ENCODE measurements at regions not wholly inside any gene's neighbourhood (a gene's known extent, or its start where the extent isn't known, plus 50 kb on each side); places are given as distances from the start of the nearest gene placed in this dataset.

DNA sequence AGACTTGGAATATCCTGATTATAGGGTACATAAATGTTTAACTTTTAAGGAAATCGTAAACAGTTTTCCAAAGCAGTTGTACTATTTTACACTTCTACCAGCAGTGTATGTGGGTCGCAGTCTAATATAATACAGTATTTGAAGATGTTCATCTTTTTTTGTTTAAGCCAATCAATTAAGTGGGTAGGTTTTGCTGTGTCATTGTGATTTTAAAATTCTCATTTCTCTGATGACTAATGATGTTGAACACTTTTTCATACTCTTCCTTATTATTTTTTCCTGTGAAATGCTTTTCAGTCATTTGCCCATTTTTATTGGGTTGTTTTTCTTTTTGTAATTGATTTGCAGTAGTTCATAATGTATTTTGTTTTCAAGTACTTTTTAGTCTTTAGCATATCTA is 2689.7 kb downstream of the PCDH9 start:
- H3K27ac ChIP-seq, result no peak overlapping the region
- DNase-seq (ENCODE audit: low read depth in 1 of 2, low spot score in 1 of 2), result no peak
- TF ChIP-seq, protein P1, sequence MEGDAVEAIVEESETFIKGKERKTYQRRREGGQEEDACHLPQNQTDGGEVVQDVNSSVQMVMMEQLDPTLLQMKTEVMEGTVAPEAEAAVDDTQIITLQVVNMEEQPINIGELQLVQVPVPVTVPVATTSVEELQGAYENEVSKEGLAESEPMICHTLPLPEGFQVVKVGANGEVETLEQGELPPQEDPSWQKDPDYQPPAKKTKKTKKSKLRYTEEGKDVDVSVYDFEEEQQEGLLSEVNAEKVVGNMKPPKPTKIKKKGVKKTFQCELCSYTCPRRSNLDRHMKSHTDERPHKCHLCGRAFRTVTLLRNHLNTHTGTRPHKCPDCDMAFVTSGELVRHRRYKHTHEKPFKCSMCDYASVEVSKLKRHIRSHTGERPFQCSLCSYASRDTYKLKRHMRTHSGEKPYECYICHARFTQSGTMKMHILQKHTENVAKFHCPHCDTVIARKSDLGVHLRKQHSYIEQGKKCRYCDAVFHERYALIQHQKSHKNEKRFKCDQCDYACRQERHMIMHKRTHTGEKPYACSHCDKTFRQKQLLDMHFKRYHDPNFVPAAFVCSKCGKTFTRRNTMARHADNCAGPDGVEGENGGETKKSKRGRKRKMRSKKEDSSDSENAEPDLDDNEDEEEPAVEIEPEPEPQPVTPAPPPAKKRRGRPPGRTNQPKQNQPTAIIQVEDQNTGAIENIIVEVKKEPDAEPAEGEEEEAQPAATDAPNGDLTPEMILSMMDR (IDR thresholded peaks at IDR 0.05; ENCODE audit: low read depth, low read length), result no peak
- H3K36me3 ChIP-seq, result no peaks in the 10 kb centered on the region
- H3K9me3 ChIP-seq (ENCODE audit: low read depth), result no peaks in the 10 kb centered on the region
- H3K4me1 ChIP-seq (ENCODE audit: low read depth), result no peaks in the 10 kb centered on the region
- H3K4me3 ChIP-seq, result no peak overlapping the region
- no peaks in the 10 kb centered on the region for H3K27me3 ChIP-seq

DNA sequence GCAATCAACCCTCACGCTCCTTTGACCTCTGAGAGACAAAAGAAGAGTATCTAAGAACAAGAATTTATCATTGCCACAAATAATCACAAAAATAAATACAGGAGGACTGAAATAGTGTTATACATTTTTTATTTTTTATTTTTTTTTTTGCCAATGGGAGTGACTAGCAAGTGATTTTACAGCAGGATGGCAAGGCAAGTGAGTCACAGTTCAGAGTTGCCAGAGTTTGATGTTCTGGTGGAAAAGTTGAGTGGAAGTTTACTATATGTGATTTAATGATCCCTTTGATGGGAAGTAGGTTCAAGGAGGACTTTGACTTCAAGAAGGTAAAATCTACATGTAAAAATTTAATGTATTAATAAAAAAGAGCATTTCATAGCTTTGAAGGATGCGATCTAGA is 2691.4 kb downstream of the PCDH9 start:
- Histone ChIP-seq H3K9me3 (ENCODE audit: low read depth) (no peaks in the 10 kb centered on the region), H3K36me3 (no peaks in the 10 kb centered on the region), H3K4me3 (no peak overlapping the region), H3K27ac (no peak overlapping the region), H3K4me1 (ENCODE audit: low read depth) (no peaks in the 10 kb centered on the region), H3K27me3 (no peaks in the 10 kb centered on the region)
- TF ChIP-seq, protein P1 (IDR thresholded peaks at IDR 0.05; ENCODE audit: low read depth, low read length), result no peak
- DNase-seq (ENCODE audit: low read depth in 1 of 2, low spot score in 1 of 2), result no peak

DNA sequence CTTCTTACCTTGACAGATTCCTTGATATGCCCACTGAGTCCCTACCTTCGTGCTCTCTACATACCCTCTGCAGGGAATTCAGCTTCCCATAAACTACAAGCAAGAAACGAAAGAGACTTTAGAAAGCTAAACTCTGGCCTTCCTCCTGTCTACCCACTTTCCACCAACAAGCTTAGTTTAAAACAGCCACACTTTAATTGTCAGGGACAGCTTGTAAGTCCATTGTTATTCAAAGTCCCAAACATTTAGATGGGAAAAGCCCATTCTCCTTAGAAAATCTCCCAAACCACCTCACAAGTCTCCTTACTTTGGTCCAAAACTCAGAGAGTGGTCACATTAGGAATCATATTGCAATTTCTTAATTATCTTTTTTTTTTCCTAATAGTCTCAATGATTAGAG is 2695.8 kb downstream of the PCDH9 start:
- no peak for DNase-seq (ENCODE audit: low read depth in 1 of 2, low spot score in 1 of 2)
- no peak overlapping the region for H3K4me3 ChIP-seq
- no peaks in the 10 kb centered on the region for H3K9me3 ChIP-seq (ENCODE audit: low read depth)
- H3K4me1 ChIP-seq (ENCODE audit: low read depth), result no peaks in the 10 kb centered on the region
- TF ChIP-seq, protein P1 (IDR thresholded peaks at IDR 0.05; ENCODE audit: low read depth, low read length), result no peak
- no peak overlapping the region for H3K27ac ChIP-seq
- no peaks in the 10 kb centered on the region for H3K27me3 ChIP-seq
- H3K36me3 ChIP-seq, result no peaks in the 10 kb centered on the region

DNA sequence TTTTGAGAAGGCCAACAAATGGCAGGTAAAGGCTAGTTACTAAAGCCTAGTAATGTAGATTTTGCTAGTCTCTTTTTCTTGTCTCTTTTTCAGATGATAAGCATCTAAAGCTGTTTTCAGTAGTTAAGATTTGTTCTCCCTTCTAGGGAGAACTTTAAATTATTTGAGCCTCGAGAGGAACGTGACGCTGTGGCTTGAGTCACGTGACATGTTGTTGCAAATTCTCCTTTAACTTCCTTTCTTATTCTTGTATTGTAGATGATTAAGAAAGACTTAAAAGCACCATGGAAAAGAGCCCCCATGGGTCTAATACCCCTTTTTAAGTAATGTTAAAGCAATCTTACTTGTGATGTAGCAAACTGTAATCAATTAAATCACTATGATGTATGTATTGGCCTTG is 2698.7 kb downstream of the PCDH9 start:
- H3K9me3 ChIP-seq (ENCODE audit: low read depth), result no peaks in the 10 kb centered on the region

DNA sequence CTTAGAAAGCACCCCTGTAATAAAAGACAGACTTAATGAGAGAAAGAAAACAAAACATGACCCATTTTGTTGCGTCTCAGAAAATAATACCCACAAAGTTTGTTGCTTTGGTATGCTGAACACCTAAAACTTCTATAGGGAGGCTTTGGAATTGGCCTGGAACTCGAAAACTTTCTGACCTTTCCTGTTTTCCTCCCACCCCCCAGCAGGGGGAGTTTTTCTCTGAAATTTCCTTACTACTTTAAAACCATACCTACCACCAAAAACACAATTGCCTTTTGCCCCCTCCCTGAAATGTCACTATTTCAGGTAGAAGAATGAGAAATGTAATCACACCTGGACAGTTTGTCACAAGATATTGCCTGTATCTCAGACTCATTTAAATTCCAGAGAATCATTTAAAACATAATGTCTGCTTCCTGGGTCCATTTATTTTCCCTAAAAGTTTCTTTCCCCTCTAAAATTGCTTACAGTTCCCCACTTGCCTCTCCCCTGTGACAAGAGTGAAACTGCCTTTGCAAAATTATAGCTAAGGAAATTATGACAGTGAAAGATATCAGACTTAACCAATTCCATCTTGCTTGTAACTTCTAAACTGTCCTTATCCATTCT is 2700.2 kb downstream of the PCDH9 start:
- H3K27ac ChIP-seq, result no peak overlapping the region
- DNase-seq (ENCODE audit: low read depth in 1 of 2, low spot score in 1 of 2), result peak; percentile 33 to 34
- H3K9me3 ChIP-seq (ENCODE audit: low read depth), result no peaks in the 10 kb centered on the region
- H3K27me3 ChIP-seq, result no peaks in the 10 kb centered on the region
- no peak overlapping the region for H3K4me3 ChIP-seq
- no peaks in the 10 kb centered on the region for H3K4me1 ChIP-seq (ENCODE audit: low read depth)
- TF ChIP-seq, protein P1 (IDR thresholded peaks at IDR 0.05; ENCODE audit: low read depth, low read length), result peak; percentile 71
- no peaks in the 10 kb centered on the region for H3K36me3 ChIP-seq

More for the DNA sequence above, 2698.7 kb downstream of the PCDH9 start:
- DNase-seq (ENCODE audit: low read depth in 1 of 2, low spot score in 1 of 2), result no peak
- TF ChIP-seq, protein P1 (IDR thresholded peaks at IDR 0.05; ENCODE audit: low read depth, low read length), result no peak
- no peaks in the 10 kb centered on the region for H3K36me3 ChIP-seq
- H3K27me3 ChIP-seq, result no peaks in the 10 kb centered on the region
- H3K4me1 ChIP-seq (ENCODE audit: low read depth), result no peaks in the 10 kb centered on the region
- H3K27ac ChIP-seq, result no peak overlapping the region
- H3K4me3 ChIP-seq, result no peak overlapping the region
